Femur (tissue), 1 donor: ENCODE measurements at regions not wholly inside any gene's neighbourhood (a gene's known extent, or its start where the extent isn't known, plus 50 kb on each side); places are given as distances from the start of the nearest gene placed in this dataset.
A peak's percentile ranks its signal among the peaks of the same experiment; 100 is the strongest.
"Not testable (repeated sequence)": the region's sequence is repeated elsewhere in the genome, so short reads cannot be mapped to it uniquely, and the experiment has no call there.

Experiments
- DNase-seq: peaks from one replicate; pipeline ENCODE4 v3.0.0-alpha.2; 2017

- no peak for DNase-seq
These were observed 426.7 kb upstream of the ARX start for GRCh38 chrX:25442499-25442898.

- DNase-seq = no peak
These were observed 417.5 kb upstream of the ARX start for GRCh38 chrX:25433307-25433706.

DNA sequence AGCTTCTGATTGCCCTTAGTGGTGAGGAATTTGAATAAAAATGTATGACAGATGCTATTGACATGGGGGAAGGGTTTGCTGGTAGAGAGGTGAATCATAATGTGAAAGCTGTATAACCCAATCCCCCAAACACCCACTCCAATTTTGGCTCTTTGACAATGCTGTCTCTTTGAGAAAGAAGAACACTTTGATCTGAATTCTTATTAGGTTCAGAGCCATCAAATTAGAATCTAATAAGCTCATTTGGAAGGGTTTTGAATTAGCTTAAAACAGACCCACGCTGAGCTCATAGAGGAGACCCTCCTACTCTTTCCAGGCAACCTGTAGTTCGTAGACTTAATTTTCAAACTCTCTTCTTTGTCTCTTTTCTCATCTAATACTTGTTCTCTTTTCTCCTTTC, 416.6 kb upstream of the ARX start:
- no peak for DNase-seq

DNA sequence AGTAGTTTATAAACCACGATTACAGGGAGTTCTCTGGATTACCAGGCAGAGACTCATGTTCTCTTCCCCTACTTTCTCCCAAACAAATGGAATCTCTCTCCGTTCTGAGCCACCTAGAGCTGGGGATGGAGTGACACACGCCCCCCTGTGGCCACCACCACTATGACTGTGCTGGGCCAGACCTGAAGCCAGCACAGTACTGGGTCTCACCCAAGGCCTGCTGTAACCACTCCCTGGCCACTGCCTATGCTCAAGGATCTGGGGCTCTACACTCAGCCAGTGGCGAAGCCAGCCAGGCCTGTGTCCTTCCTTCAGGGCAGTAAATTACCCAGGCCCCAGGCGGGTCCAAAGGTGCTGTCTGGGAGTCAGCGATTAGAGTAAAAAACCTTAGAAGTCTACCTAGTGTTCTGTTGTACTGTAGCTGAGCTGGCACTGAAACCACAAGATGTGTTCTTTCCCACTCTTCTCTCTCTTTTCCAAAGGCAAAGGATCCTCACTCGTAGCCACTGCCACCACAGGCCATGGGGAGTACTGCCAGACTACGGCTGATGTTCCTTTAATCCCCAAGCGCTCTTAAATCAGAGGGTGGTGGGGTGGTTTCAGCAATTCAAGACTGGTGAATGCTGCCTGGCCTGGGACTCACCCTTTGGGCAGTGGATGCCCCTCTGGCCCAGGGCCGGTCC, 412.2 kb upstream of the ARX start:
- DNase-seq = no peak

DNA sequence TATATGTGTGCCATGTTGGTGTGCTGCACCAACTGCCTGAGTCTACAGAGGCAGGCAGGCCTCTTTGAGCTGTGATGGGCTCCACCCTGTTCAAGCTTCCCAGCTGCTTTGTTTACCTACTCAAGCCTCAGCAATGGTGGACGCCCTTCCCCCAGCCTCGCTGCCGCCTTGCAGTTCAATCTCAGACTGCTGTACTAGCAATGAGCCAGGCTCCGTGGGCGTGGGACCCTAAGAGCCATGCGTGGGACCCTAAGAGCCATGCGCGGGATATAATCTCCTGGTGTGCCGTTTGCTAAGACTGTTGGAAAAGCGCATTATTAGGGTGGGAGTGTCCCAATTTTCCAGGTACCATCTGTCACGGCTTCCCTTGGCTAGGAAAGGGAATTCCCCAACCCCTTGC, 388.4 kb upstream of the ARX start:
- not testable (repeated sequence) for DNase-seq

- no peak for DNase-seq
These were observed 373.5 kb upstream of the ARX start for GRCh38 chrX:25389266-25389665.

- DNase-seq = no peak
These were observed 367.4 kb upstream of the ARX start for GRCh38 chrX:25383196-25383595.

GRCh38 chrX:25356456-25356855, 340.7 kb upstream of the ARX start:
- DNase-seq = no peak

- no peak for DNase-seq
These were observed 328.6 kb upstream of the ARX start for GRCh38 chrX:25344161-25344936.

- DNase-seq = no peak
These were observed 327.3 kb upstream of the ARX start for GRCh38 chrX:25343060-25343459.

GRCh38 chrX:25337841-25338240, 322.1 kb upstream of the ARX start:
- DNase-seq = no peak

- DNase-seq = no peak
These were observed 285.2 kb upstream of the ARX start for GRCh38 chrX:25300994-25301393.

DNA sequence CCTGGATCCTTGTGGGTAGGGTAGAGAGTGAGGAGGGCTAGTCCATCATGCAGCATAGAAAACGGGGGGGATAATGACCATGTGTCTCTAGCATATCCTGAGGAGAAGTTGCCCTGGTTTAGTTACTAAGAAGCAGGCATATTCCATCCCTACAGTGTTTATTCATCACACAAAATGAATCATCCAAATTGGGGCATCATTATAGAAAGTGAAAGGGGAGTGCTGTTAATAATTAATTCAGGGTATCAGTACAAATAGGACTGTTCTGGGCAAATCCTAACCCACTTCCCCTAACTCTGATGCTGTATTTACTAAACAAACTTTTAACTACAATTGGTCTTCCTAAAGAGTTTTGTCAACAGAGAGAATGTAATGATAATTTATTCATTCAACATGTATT, 281.1 kb upstream of the ARX start:
- no peak for DNase-seq

GRCh38 chrX:25295466-25295865, 279.7 kb upstream of the ARX start:
- peak; percentile 21 for DNase-seq

GRCh38 chrX:25290132-25290531, 274.4 kb upstream of the ARX start:
- no peak for DNase-seq

GRCh38 chrX:25288676-25289075, 272.9 kb upstream of the ARX start:
- DNase-seq = no peak

DNA sequence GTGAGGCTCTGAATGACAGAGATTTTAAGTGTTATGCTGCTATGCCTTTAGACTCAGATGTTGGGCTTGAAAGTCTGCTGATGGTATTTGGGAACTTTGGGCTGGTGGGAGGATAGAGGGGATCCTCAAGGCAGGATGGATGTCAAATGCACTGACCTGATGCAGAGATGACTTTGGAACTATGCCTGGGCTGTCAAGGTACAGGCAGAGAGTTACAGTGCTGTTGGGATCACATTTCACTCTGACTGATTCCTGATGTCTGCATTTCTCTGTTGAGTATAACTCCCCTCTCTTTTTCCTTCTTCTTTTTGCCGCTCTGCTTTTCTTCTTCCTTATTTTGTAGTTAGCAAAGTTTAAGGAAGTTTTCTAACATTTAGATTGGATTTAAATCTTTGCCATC, 271.8 kb upstream of the ARX start:
- DNase-seq = no peak

- no peak for DNase-seq
These were observed 269.8 kb upstream of the ARX start for GRCh38 chrX:25285598-25285997.

DNA sequence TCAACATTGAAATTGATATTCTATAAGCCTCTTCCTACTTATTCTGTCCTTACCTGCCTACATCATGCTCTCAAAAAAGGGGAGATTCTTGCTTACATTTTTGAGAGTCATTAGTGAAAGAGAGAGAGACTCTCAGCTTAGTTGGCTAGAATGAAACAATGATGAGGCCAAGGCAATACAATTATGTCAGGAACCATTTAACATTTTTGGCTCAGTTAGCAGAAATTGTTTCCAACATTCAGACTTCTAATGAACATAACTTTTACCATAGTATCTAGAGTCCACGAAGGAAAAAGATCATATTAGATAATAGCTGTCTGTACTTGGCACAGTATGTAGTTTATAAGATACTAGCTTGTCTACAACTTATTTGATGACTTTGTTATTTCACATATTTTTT, 263.7 kb upstream of the ARX start:
- no peak for DNase-seq

- DNase-seq = no peak
These were observed 262.6 kb upstream of the ARX start for GRCh38 chrX:25278341-25278740.

GRCh38 chrX:25277574-25277973, 261.8 kb upstream of the ARX start:
- no peak for DNase-seq

- no peak for DNase-seq
These were observed 259.4 kb upstream of the ARX start for GRCh38 chrX:25275159-25275558.

DNA sequence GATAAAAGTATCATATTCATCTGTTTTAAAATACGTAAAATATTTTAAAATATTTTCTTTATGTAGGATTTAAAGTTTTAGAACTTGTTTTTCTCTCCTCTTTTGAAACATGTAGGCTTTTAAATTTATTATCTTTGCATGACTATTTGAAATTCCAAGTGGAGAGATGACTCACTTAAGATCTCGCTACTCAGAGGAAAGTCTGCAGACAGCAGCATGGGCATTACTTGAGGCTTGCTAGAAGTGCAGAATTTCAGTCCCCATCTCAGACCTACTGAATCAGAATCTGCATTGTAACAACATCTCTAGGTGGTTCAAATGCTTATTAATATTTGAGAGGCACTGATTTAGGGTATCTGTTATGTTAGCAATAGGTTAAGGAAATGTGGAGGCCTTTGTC, 225.7 kb upstream of the ARX start:
- no peak for DNase-seq

DNA sequence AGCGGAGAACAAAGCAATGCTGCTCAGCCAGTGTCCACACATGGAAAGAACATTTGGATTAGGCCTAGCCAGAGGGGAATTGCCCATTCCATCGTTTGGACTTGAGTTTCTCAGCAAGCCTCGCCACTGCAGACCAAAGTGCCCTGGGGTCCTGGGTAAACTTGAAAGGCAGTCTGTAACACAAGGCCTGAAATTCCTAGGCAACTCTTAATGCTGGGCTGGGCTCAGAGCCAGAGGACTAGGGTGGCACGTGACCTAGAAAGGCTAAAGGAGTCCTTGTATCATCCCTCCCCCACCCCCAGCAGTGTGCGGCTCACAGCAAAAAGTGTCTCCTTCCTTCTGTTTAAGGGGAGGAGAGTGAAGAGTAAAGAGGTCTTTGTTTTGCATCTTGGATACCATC, 210.4 kb upstream of the ARX start:
- no peak for DNase-seq

DNA sequence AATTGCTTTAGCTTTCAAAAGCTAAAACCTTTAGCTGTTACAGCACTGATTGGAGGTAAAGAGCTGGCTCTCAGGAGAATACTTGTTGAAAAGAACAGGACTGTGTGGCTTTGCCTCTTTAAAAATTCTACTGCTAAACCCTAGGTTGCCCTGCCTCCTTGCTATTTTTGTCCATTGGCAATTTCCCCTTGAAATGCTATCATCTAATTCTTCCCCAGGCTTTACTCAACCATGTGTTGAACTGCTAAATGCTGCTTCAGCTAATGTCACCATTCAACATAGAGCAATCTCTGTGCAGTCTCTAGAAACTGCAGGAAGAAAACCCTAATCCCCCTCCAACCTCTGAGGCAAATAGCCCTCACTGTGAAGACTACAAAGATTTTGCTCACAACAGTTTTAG, 203.7 kb upstream of the ARX start:
- no peak for DNase-seq
